Fibroblast of mammary gland (primary cell): ENCODE measurements at regions not wholly inside any gene's neighbourhood (a gene's known extent, or its start where the extent isn't known, plus 50 kb on each side); places are given as distances from the start of the nearest gene placed in this dataset.

ENCODE experiments used
- DNase-seq: peaks from one replicate; pipeline ENCODE4 v3.0.0-alpha.2; 2010; ENCODE audit warnings: low read depth
- H3K4me3 ChIP-seq: 2 replicates; pipeline ENCODE4 v1.5.1; 2011; ENCODE audit warnings: low read depth, mild to moderate bottlenecking, low read length, moderate library complexity; ENCODE audit not compliant: control insufficient read depth
- TF ChIP-seq, protein P1 (sequence below): conservative IDR thresholded peaks from 2 replicates; pipeline ENCODE4 v1.5.1; 2011; ENCODE audit warnings: low read depth, low read length, inconsistent platforms; ENCODE audit not compliant: control insufficient read depth, insufficient read depth

DNA sequence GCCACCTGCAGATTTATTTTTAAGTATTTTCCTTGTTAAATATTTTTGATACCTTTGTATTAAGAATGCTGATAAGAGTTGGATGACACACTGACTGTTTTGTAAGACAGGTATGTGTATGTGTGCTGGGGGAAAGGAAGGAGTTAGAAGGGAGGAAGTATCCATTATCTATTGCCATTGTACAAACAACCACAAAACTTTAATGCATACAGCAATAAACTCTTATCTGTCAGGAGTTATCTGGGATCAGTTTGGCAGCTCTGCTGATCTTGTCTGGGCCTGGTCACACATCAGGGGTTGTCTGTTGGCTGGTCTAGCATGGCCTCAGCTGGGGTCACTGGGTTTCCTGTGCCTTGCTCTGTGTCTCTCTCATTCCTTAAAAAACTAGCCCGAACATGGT, 423.9 kb upstream of the USP24 start:
- DNase-seq, result no peak
- no peak overlapping the region for H3K4me3 ChIP-seq
- TF ChIP-seq, protein P1, sequence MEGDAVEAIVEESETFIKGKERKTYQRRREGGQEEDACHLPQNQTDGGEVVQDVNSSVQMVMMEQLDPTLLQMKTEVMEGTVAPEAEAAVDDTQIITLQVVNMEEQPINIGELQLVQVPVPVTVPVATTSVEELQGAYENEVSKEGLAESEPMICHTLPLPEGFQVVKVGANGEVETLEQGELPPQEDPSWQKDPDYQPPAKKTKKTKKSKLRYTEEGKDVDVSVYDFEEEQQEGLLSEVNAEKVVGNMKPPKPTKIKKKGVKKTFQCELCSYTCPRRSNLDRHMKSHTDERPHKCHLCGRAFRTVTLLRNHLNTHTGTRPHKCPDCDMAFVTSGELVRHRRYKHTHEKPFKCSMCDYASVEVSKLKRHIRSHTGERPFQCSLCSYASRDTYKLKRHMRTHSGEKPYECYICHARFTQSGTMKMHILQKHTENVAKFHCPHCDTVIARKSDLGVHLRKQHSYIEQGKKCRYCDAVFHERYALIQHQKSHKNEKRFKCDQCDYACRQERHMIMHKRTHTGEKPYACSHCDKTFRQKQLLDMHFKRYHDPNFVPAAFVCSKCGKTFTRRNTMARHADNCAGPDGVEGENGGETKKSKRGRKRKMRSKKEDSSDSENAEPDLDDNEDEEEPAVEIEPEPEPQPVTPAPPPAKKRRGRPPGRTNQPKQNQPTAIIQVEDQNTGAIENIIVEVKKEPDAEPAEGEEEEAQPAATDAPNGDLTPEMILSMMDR, result no peak

DNA sequence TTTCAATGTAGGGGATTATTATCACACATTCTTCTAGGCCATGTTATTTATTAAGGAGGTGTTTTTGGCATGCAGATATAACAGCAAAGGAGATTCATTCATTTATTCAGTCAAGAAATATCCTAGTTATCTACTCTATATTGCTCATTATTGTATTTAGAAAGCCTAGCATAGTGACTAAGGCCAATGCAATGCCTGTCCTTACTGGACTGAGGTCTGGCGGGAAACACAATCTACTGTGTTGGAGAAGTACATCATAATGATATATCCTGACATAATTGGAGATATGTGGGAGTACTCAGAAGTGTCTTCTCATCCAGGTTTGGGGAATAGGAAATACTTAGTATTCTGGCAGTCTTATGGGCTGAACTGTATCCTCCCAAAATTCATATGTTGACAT, 421.5 kb upstream of the USP24 start:
- TF ChIP-seq, protein P1, result no peak
- H3K4me3 ChIP-seq, result no peak overlapping the region
- DNase-seq, result peak; percentile 59

DNA sequence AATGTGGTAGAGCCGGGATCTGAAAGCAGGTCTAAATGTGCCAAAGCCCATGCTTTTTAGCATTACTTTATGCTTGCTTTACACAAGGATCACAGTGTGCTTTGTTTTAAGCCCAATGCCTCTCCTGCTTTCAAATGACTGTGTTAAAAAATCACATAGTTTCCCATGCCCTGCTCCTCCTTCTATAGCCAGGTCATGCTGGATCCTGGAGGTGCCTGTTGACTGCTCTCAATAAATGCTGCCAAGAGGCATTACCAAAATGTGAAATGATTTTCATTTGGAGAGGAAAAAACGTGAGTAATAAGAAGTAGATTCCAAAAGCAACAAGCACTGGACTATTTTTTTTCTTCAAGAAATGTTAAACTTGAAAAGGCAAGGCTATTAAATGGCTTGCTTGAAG, 420.7 kb upstream of the USP24 start:
- peak; percentile 69 for DNase-seq
- no peak overlapping the region for H3K4me3 ChIP-seq
- TF ChIP-seq, protein P1, result no peak

DNA sequence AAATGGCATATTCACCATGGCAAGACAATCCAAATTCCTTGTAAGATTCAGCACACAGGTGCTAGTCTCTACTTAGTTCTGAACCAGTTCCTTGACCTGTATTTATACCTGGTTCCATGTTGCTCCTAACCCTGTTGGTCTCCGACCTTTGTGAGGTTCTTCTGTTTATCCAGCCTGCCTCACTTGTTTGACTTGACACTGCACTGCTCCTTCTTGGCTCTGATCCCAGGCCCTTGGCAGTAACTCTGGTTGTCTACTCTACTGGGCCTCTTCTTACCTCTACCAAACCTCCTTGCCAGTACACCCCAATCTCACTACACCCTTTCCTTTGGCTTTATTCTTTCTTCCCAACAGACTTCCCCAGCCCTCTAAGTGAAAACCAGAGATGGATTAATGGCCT, 419.4 kb upstream of the USP24 start:
- H3K4me3 ChIP-seq, result no peak overlapping the region
- DNase-seq, result no peak
- TF ChIP-seq, protein P1, result no peak

DNA sequence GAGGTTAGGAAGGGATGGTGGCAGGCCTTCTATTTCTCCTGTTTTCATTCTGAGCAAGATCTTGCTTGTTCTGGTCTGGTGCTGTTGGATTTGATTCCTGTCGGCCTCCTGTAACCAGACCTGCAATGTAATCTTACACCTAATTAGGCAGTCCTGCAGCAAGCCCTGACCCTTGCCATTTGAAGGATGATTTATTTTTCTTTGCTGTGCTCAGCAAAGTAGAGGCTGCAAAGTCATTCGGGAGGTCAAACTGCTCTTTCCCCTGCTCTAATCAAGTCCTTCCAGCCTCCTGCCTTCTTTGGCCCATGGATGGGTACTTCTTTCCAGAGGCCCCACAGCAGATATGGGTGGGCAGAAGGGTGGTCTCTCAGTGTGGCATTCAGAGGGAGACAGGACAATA, 417.7 kb upstream of the USP24 start:
- TF ChIP-seq, protein P1, result no peak
- DNase-seq, result no peak
- no peak overlapping the region for H3K4me3 ChIP-seq

DNA sequence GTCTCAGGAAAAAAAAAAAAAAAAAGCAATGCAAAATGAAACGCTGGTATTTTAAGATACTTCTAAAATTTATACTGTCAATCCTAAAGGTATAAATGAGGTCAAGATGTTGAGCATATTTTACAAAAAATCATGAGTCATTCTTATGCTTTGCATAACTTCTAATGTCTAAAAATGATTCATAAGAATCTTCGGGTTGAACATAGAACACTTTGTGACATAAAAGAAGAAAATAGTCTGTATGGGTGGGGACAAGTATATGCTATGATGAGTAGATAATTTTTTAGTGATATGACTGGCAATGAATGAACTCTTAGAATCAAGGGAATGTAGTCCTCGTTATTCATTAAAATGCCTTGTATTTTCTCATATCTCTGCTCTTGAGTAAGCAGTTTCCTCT, 416.9 kb upstream of the USP24 start:
- peak; percentile 87 for DNase-seq
- no peak overlapping the region for H3K4me3 ChIP-seq
- TF ChIP-seq, protein P1, result no peak

DNA sequence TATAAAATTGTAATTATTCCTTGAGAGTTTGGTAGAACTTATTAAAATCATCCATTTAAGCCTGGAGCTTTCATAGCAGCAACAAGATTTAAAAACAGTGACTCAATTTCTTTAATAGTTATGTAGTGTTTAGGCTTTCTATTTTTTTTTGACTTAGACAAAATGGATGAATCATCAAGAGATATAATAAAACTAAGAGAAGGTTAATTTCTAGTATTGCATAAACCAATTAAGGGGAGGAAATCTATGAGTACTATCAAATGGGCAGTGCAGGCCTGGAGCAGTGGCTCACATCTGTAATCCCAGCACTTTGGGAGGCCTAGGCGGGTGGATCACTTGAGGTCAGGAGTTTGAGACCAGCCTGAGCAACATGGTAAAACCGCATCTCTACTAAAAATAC, 416.3 kb upstream of the USP24 start:
- H3K4me3 ChIP-seq, result no peak overlapping the region
- TF ChIP-seq, protein P1, result no peak
- DNase-seq, result peak; percentile 84
